DOHH2 (cell line): ENCODE measurements at regions not wholly inside any gene's neighbourhood (a gene's known extent, or its start where the extent isn't known, plus 50 kb on each side); places are given as distances from the start of the nearest gene placed in this dataset.

Source experiments
- CTCF ChIP-seq: fragments of 200-600 bp; sonication (generic); IDR thresholded peaks from one replicate; pipeline ENCODE4 v1.5.1; 2014; ENCODE audit warnings: antibody characterized with exemption, mild to moderate bottlenecking, low read depth, low read length; ENCODE audit not compliant: poor library complexity, severe bottlenecking
- EZH2phosphoT487 ChIP-seq: fragments of 200-600 bp; sonication (generic); IDR thresholded peaks from 2 replicates; pipeline ENCODE4 v1.6.1; 2017; ENCODE audit warnings: borderline replicate concordance, mild to moderate bottlenecking, antibody characterized with exemption, low read length, moderate library complexity, mixed read lengths

- TF ChIP-seq CTCF (no peak), EZH2phosphoT487 (no peak)
These were observed 298.6 kb upstream of the HNRNPA3 start for GRCh38 chr2:176913955-176914354.
